ENCODE measurements at regions not wholly inside any gene's neighbourhood (a gene's known extent, or its start where the extent isn't known, plus 50 kb on each side); places are given as distances from the start of the nearest gene placed in this dataset.

DNA sequence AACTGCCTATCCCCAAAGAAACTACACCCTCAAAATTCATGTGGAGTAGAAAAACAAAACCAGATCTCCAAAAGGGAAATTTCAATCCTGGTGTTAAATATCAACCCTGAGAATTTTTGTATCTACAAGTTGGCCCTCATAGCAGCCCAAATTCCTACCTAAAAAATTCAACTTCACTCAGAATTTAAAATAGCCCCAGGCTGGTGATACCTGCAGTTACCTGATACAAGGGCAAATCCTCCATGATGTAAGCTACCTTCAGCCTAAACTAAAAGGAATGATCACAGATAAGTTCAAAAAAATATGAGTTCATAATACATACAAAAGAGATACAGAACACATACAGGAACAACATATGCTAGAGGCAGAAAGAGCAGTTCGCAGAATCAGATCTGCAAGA, 138.4 kb downstream of the HNRNPD start:
- TF ChIP-seq POLR2A (IDR thresholded peaks at IDR 0.05) = no peak
- TF ChIP-seq, protein P1, sequence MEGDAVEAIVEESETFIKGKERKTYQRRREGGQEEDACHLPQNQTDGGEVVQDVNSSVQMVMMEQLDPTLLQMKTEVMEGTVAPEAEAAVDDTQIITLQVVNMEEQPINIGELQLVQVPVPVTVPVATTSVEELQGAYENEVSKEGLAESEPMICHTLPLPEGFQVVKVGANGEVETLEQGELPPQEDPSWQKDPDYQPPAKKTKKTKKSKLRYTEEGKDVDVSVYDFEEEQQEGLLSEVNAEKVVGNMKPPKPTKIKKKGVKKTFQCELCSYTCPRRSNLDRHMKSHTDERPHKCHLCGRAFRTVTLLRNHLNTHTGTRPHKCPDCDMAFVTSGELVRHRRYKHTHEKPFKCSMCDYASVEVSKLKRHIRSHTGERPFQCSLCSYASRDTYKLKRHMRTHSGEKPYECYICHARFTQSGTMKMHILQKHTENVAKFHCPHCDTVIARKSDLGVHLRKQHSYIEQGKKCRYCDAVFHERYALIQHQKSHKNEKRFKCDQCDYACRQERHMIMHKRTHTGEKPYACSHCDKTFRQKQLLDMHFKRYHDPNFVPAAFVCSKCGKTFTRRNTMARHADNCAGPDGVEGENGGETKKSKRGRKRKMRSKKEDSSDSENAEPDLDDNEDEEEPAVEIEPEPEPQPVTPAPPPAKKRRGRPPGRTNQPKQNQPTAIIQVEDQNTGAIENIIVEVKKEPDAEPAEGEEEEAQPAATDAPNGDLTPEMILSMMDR (IDR thresholded peaks at IDR 0.05) = no peak
